ENCODE measurements at regions not wholly inside any gene's neighbourhood (a gene's known extent, or its start where the extent isn't known, plus 50 kb on each side); places are given as distances from the start of the nearest gene placed in this dataset.
A peak's percentile ranks its signal among the peaks of the same experiment; 100 is the strongest.

DNA sequence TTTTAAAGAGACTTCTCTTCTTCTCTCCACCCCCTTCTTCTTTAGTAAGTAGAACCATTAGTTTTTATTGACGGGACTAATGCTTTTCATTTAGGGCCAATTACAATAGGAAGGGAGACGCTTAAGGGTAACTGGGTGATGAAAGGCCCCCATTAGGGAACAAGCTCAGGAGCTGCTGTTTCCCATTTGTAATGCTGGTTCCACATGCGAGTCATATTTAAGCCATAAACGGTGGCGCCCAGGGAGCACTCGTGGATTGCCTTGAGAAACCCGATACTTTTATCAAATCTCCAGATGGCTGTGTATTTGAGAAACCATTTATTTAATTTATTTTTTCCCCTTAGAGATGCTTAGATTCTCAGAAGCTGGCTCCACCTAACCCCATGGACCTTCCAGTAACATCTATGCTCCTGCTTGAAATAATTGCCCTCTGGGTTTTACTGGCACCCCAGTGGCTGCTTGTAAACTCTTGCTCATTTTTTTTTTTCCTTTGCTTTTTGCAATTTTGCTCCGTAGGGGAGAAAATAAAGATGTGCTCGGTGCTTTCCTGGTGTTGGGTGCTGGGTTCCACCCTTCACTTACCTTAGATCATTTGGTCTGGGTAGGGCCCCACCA lies 124.2 kb upstream of the MSX1 start (continued):
- TF ChIP-seq, protein P1, sequence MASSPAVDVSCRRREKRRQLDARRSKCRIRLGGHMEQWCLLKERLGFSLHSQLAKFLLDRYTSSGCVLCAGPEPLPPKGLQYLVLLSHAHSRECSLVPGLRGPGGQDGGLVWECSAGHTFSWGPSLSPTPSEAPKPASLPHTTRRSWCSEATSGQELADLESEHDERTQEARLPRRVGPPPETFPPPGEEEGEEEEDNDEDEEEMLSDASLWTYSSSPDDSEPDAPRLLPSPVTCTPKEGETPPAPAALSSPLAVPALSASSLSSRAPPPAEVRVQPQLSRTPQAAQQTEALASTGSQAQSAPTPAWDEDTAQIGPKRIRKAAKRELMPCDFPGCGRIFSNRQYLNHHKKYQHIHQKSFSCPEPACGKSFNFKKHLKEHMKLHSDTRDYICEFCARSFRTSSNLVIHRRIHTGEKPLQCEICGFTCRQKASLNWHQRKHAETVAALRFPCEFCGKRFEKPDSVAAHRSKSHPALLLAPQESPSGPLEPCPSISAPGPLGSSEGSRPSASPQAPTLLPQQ (tag by site-specific recombination; IDR thresholded peaks at IDR 0.05): 0 out of 2 replicates have a peak, but pooled peaks have one; percentile 38
- TF ChIP-seq, protein P2, sequence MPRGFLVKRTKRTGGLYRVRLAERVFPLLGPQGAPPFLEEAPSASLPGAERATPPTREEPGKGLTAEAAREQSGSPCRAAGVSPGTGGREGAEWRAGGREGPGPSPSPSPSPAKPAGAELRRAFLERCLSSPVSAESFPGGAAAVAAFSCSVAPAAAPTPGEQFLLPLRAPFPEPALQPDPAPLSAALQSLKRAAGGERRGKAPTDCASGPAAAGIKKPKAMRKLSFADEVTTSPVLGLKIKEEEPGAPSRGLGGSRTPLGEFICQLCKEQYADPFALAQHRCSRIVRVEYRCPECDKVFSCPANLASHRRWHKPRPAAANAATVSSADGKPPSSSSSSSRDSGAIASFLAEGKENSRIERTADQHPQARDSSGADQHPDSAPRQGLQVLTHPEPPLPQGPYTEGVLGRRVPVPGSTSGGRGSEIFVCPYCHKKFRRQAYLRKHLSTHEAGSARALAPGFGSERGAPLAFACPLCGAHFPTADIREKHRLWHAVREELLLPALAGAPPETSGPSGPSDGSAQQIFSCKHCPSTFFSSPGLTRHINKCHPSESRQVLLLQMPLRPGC (tag by site-specific recombination; IDR thresholded peaks at IDR 0.05): no peak

DNA sequence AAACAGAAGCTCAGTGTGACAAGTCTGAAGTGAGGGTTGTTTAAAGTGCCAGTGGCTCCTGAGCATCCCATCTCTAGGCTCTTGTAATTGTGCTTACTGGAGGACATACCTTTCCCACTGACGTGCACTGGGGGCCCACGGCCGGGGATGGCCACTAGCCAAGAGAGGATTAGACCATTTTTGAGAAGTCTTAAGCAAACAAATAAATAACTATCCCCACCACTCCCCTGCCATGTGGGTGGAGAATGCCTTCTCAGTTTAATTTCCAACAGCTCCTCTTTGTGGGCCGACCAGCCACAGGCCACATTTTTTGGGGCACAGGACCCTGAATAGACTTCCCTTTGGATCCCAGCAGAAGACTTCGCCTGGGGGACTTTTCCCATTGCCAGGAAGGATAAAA lies 125.0 kb upstream of the MSX1 start:
- CTCF ChIA-PET: interaction anchor here (1.4 kb wide), 1 partner anchor 9 kb away, joined by 3 read pairs; no protein-coding TSS in a partner anchor
- POLR2A ChIA-PET: no interaction called here
- no peak overlapping the region; the same call in 1 of the 2 replicates for H3K27ac ChIP-seq (ENCODE audit: extremely low read depth, low read depth, low read length)
- H3K4me3 ChIP-seq (ENCODE audit: low read depth, low read length): no peak overlapping the region
- H3K4me1 ChIP-seq (ENCODE audit: control insufficient read depth, insufficient read depth, low read length): peaks cover 12% of the 10 kb centered on the region
- no peaks in the 10 kb centered on the region for H3K9me3 ChIP-seq (ENCODE audit: control insufficient read depth, insufficient read depth, low read depth, low read length)
- H3K36me3 ChIP-seq (ENCODE audit: control insufficient read depth in 2 of 2, insufficient read depth in 1 of 2, low read length in 2 of 2): no peaks in the 10 kb centered on the region
- TF ChIP-seq ZNF391 (tag by site-specific recombination; IDR thresholded peaks at IDR 0.05; ENCODE audit: borderline replicate concordance, low read depth) (no peak), OSR2 (tag by site-specific recombination; IDR thresholded peaks at IDR 0.05) (0 out of 2 replicates have a peak, but pooled peaks have one; percentile 11), ZFHX2 (tag by site-specific recombination; conservative IDR thresholded peaks at IDR 0.05) (peak; percentile 26; the same call in 1 of the 2 replicates), YY1 (tag by site-specific recombination; IDR thresholded peaks at IDR 0.05) (no peak), GLIS1 (tag by site-specific recombination; IDR thresholded peaks at IDR 0.05) (peak; percentile 35; the same call in 1 of the 2 replicates)
- TF ChIP-seq, protein P3, sequence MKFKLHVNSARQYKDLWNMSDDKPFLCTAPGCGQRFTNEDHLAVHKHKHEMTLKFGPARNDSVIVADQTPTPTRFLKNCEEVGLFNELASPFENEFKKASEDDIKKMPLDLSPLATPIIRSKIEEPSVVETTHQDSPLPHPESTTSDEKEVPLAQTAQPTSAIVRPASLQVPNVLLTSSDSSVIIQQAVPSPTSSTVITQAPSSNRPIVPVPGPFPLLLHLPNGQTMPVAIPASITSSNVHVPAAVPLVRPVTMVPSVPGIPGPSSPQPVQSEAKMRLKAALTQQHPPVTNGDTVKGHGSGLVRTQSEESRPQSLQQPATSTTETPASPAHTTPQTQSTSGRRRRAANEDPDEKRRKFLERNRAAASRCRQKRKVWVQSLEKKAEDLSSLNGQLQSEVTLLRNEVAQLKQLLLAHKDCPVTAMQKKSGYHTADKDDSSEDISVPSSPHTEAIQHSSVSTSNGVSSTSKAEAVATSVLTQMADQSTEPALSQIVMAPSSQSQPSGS (tag by site-specific recombination; IDR thresholded peaks at IDR 0.05; ENCODE audit: low read depth): no peak
- TF ChIP-seq, protein P1 (tag by site-specific recombination; IDR thresholded peaks at IDR 0.05): peak; percentile 60
- TF ChIP-seq, protein P4, sequence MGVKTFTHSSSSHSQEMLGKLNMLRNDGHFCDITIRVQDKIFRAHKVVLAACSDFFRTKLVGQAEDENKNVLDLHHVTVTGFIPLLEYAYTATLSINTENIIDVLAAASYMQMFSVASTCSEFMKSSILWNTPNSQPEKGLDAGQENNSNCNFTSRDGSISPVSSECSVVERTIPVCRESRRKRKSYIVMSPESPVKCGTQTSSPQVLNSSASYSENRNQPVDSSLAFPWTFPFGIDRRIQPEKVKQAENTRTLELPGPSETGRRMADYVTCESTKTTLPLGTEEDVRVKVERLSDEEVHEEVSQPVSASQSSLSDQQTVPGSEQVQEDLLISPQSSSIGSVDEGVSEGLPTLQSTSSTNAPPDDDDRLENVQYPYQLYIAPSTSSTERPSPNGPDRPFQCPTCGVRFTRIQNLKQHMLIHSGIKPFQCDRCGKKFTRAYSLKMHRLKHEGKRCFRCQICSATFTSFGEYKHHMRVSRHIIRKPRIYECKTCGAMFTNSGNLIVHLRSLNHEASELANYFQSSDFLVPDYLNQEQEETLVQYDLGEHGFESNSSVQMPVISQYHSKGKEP (tag by site-specific recombination; IDR thresholded peaks at IDR 0.05): no peak
- TF ChIP-seq, protein P5, sequence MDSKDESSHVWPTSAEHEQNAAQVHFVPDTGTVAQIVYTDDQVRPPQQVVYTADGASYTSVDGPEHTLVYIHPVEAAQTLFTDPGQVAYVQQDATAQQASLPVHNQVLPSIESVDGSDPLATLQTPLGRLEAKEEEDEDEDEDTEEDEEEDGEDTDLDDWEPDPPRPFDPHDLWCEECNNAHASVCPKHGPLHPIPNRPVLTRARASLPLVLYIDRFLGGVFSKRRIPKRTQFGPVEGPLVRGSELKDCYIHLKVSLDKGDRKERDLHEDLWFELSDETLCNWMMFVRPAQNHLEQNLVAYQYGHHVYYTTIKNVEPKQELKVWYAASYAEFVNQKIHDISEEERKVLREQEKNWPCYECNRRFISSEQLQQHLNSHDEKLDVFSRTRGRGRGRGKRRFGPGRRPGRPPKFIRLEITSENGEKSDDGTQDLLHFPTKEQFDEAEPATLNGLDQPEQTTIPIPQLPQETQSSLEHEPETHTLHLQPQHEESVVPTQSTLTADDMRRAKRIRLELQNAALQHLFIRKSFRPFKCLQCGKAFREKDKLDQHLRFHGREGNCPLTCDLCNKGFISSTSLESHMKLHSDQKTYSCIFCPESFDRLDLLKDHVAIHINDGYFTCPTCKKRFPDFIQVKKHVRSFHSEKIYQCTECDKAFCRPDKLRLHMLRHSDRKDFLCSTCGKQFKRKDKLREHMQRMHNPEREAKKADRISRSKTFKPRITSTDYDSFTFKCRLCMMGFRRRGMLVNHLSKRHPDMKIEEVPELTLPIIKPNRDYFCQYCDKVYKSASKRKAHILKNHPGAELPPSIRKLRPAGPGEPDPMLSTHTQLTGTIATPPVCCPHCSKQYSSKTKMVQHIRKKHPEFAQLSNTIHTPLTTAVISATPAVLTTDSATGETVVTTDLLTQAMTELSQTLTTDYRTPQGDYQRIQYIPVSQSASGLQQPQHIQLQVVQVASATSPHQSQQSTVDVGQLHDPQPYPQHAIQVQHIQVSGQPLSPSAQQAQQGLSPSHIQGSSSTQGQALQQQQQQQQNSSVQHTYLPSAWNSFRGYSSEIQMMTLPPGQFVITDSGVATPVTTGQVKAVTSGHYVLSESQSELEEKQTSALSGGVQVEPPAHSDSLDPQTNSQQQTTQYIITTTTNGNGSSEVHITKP (tag by site-specific recombination; IDR thresholded peaks at IDR 0.05): peak; percentile 73

All from HEK293 (cell line).